ENCODE measurements at regions not wholly inside any gene's neighbourhood (a gene's known extent, or its start where the extent isn't known, plus 50 kb on each side); places are given as distances from the start of the nearest gene placed in this dataset.
"Not testable (repeated sequence)": the region's sequence is repeated elsewhere in the genome, so short reads cannot be mapped to it uniquely, and the experiment has no call there.

DNA sequence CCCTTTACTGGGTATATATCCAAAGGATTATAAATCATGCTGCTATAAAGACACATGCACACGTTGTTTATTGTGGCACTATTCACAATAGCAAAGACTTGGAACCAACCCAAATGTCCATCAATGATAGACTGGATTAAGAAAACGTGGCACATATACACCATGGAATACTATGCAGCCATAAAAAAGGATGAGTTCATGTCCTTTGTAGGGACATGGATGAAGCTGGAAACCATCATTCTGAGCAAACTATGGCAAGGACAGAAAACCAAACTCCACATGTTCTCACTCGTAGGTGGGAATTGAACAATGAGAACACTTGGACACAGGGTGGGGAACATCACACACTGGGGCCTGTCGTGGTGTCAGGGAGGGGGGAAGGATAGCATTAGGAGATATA is 59.2 kb downstream of the CXorf49B start:
- intact Hi-C loops (cut with DNase I); H3K27ac ChIP-seq; H3K4me1 ChIP-seq; H3K36me3 ChIP-seq; DNase-seq; H3K4me3 ChIP-seq; H3K9me3 ChIP-seq; H3K27me3 ChIP-seq; ATAC-seq: not testable (repeated sequence)

DNA sequence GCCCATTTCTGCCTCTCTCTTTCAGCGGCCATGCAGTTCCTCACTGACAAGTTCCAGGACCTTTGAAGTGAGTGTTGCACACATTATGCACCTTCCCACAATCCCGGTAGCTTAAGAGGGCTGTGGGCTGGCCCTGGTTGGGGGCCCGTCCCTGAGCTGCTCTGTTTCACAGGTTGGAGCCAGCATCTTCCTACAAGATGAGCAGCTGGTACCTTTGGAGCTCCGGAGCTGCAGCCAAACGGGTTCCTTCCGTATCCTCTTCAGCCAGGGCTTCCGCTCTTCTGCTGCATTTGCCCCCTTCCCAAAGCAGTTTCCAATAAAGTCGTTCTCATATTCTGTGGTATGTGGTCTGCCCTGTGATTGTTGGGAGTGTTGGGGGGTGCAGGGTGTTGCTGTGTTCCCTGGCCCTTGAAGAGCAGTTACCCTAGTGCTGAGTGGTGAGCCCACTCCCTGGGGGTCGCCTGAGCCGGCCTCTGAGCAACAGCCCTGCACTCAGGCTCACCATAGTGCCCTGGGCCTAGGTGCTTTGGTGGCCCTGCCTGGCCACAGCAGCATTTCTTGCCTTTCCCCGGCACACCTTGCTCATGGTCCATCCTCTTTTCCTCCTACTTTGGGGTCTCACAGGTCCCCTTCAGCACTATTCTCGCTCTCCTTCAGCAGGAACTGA is 60.4 kb downstream of the CXorf49B start:
- Histone ChIP-seq H3K27ac (no peak overlapping the region), H3K4me1 (no peaks in the 10 kb centered on the region), H3K9me3 (no peaks in the 10 kb centered on the region), H3K27me3 (no peaks in the 10 kb centered on the region), H3K36me3 (no peaks in the 10 kb centered on the region), H3K4me3 (no peak overlapping the region)
- ATAC-seq: no peak
- intact Hi-C loops (cut with DNase I): no loop called here
- no peak for DNase-seq
- TF ChIP-seq, protein P1, sequence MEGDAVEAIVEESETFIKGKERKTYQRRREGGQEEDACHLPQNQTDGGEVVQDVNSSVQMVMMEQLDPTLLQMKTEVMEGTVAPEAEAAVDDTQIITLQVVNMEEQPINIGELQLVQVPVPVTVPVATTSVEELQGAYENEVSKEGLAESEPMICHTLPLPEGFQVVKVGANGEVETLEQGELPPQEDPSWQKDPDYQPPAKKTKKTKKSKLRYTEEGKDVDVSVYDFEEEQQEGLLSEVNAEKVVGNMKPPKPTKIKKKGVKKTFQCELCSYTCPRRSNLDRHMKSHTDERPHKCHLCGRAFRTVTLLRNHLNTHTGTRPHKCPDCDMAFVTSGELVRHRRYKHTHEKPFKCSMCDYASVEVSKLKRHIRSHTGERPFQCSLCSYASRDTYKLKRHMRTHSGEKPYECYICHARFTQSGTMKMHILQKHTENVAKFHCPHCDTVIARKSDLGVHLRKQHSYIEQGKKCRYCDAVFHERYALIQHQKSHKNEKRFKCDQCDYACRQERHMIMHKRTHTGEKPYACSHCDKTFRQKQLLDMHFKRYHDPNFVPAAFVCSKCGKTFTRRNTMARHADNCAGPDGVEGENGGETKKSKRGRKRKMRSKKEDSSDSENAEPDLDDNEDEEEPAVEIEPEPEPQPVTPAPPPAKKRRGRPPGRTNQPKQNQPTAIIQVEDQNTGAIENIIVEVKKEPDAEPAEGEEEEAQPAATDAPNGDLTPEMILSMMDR (IDR thresholded peaks at IDR 0.05): no peak

DNA sequence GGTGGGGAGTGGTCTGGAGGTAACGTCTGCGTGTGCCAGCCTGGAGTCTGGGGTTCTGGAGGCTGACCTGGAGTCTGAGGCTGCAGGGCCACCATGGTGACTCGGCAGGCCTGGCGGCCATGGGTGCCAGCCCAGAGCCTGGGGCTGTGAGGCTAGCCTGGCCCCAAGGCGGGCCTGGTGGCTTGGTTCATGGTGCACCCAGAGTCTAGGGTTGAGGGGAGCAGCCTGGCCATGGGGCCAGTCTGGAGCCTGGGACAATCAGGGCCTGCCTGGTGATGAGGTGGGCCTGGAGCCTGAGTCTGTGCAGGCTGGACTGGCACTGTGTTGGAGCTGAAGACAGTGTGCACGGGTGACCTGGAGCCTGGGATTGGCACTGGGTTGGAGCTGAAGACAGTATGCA is 64.9 kb downstream of the CXorf49B start:
- Histone ChIP-seq H3K36me3 (no peaks in the 10 kb centered on the region), H3K4me3 (no peak overlapping the region), H3K27ac (no peak overlapping the region), H3K9me3 (no peaks in the 10 kb centered on the region), H3K4me1 (no peaks in the 10 kb centered on the region), H3K27me3 (no peaks in the 10 kb centered on the region)
- TF ChIP-seq, protein P1 (IDR thresholded peaks at IDR 0.05): no peak
- DNase-seq (no peak), ATAC-seq (no peak)
- intact Hi-C loops (cut with DNase I): no loop called here

DNA sequence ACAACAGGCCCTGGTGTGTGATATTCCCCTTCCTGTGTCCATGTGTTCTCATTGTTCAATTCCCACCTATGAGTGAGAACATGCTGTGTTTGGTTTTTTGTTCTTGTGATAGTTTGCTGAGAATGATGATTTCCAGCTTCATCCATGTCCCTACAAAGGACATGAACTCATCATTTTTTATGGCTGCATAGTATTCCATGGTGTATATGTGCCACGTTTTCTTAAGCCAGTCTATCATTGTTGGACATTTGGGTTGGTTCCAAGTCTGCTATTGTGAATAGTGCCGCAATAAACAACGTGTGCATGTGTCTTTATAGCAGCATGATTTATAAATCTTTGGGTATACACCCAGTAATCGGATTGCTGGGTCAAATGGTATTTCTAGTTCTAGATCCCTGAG is 72.6 kb upstream of the NHSL2 start:
- H3K36me3 ChIP-seq; DNase-seq; H3K27ac ChIP-seq; intact Hi-C loops (cut with DNase I); H3K9me3 ChIP-seq; H3K4me1 ChIP-seq; H3K4me3 ChIP-seq; H3K27me3 ChIP-seq; ATAC-seq: not testable (repeated sequence)

DNA sequence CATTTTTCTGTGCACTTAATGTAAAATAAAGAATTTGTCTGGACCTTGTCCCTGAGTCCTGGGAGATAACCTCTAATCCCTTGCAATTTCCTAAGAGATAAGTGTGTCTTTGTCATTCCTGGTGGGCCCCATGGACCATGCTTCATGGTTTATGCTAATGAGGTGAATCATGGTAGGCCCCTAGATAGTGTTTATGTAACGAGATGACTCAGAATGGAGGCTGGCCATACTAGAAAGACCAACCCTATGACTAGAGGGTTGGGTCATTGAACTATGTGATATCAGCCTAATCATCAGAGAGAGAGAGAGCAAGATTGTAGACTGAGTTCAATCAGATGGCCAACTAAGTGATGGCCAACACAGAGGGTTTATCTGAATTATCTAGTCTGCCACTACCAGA is 64.2 kb upstream of the NHSL2 start:
- no peaks in the 10 kb centered on the region for H3K36me3 ChIP-seq
- DNase-seq: no peak
- H3K27ac ChIP-seq: no peak overlapping the region
- no peaks in the 10 kb centered on the region for H3K4me1 ChIP-seq
- H3K27me3 ChIP-seq: peaks cover 0 to 7% of the 10 kb centered on the region in 2 donors
- TF ChIP-seq, protein P1 (IDR thresholded peaks at IDR 0.05): no peak
- peaks cover 0 to 3% of the 10 kb centered on the region in 2 donors for H3K9me3 ChIP-seq
- H3K4me3 ChIP-seq: no peak overlapping the region
- no peak for ATAC-seq
- intact Hi-C loops (cut with DNase I): no loop called here

DNA sequence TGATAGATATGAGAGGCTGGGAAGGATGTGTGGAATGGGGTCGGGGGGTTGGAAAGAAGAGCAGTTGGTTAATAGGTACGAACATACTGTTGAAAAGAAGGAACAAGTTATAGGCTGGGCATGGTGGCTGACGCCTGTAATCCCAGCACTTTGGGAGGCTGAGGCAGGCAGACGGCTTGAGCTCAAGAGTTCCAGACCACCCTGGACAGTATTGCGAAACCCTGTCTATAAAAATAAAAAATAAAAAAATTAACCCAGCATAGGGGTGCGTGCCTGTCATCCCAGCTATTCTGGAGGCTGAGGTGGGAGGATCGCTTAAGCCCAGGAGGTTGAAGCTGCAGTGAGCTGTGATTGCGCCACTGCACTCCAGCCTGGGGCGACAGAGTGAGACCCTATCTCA is 58.5 kb upstream of the NHSL2 start:
- intact Hi-C loops (cut with DNase I): no loop called here
- Histone ChIP-seq H3K4me1 (no peaks in the 10 kb centered on the region), H3K27ac (no peak overlapping the region), H3K4me3 (no peak overlapping the region), H3K9me3 (no peaks in the 10 kb centered on the region), H3K36me3 (no peaks in the 10 kb centered on the region), H3K27me3 (peaks cover 0 to 7% of the 10 kb centered on the region in 2 donors)
- TF ChIP-seq, protein P1 (IDR thresholded peaks at IDR 0.05): no peak
- ATAC-seq (no peak), DNase-seq (no peak)

Data from left lung (tissue), 4 donors.